Peyer's patch (tissue), 4 donors: ENCODE measurements at regions not wholly inside any gene's neighbourhood (a gene's known extent, or its start where the extent isn't known, plus 50 kb on each side); places are given as distances from the start of the nearest gene placed in this dataset.

Source experiments
- CTCF ChIP-seq, 6 experiments: fragments of 450-650 bp in 4 of 6; fragments of 200-600 bp in 2 of 6; sonication (generic) in 1 of 6; IDR thresholded peaks; one replicate each; pipeline ENCODE4 v1.5.1; 2017 to 2019; ENCODE audit warnings: antibody characterized with exemption in 6 of 6, mild to moderate bottlenecking in 3 of 6, moderate library complexity in 1 of 6
- POLR2A ChIP-seq, 2 donors: fragments of 450-650 bp; IDR thresholded peaks; one replicate each; pipeline ENCODE4 v1.5.1; 2017; ENCODE audit warnings: antibody characterized with exemption in 2 of 2, mild to moderate bottlenecking in 2 of 2, moderate library complexity in 2 of 2

DNA sequence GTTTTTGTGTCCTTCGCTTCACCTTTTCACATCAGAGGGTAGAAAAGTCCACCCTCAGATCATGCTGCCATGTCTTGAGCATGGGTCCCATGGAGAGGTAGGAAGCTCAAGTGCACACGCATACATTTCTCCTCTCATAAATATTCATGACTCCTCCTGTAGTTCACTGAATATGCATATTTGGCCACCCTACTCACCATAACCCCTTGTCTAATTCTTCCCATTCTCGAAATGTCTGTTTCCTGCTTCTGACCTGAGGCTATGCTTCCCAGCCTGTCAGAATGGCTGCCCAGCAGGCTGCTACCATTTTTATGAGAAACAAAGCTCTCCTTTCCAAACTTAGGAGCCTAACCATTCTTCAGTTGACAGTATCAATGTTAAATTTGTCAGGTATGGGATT, 86.5 kb downstream of the ADRA2C start:
- TF ChIP-seq CTCF (IDR thresholded peaks at IDR 0.05) (no peak), POLR2A (IDR thresholded peaks at IDR 0.05) (no peak)
